HG03457 (cell line): ENCODE measurements at regions not wholly inside any gene's neighbourhood (a gene's known extent, or its start where the extent isn't known, plus 50 kb on each side); places are given as distances from the start of the nearest gene placed in this dataset.

Source experiments
- ATAC-seq: cut with Tn5 transposase; IDR thresholded peaks from one replicate; pipeline ENCODE4 v1.9.1; 2021; ENCODE audit warnings: moderate number of reproducible peaks; ENCODE audit not compliant: unreplicated experiment

GRCh38 chr12:102781117-102781516 lies 135.9 kb downstream of the PAH start:
- ATAC-seq: no peak

GRCh38 chr12:102776041-102776440 lies 141.0 kb downstream of the PAH start:
- no peak for ATAC-seq

GRCh38 chr12:102769323-102769916 lies 147.6 kb downstream of the PAH start:
- no peak for ATAC-seq

- ATAC-seq: no peak
Observed at GRCh38 chr12:102766961-102767360, 150.1 kb downstream of the PAH start.

- ATAC-seq: no peak
Observed at GRCh38 chr12:102765736-102766135, 151.3 kb downstream of the PAH start.

- no peak for ATAC-seq
Observed at GRCh38 chr12:102763471-102763870, 153.6 kb downstream of the PAH start.

- no peak for ATAC-seq
Observed at GRCh38 chr12:102763061-102763460, 154.0 kb downstream of the PAH start.

- no peak for ATAC-seq
Observed at GRCh38 chr12:102760322-102760721, 156.7 kb downstream of the PAH start.

DNA sequence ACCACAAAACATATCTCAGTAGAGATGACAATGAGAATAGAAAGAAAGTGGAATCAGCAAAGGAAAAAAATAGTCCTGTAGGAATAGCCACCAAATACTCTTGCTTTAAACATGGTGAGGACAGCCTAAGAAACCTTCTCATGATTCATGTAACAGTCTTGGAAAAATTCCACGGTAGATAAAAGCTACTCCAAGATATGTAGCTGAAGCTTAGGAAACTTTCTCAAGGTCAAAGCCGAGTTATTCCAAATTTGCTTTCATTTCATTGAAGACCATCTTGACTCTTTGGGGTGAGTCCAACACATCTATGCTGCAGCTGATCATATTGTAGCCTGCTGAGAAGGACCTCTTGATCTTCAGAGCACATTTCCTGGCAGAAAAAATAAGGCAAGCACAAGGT lies 157.6 kb downstream of the PAH start:
- no peak for ATAC-seq

DNA sequence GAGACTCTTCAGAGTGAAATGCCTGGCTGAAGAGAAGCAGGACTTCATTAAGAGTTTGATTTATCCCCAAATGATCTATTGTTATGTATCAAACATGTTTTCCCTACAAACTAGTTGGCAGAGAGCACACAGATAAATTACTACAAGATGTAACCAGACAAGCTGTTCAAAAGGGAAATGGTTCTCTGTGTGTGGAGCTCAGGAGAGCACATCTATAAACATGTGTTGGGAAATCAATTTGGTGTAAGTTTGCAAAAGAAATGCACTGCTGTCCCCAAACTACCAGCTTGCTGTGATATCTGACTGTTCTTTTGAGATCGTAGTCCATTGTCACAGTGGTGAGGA lies 159.2 kb downstream of the PAH start:
- no peak for ATAC-seq

DNA sequence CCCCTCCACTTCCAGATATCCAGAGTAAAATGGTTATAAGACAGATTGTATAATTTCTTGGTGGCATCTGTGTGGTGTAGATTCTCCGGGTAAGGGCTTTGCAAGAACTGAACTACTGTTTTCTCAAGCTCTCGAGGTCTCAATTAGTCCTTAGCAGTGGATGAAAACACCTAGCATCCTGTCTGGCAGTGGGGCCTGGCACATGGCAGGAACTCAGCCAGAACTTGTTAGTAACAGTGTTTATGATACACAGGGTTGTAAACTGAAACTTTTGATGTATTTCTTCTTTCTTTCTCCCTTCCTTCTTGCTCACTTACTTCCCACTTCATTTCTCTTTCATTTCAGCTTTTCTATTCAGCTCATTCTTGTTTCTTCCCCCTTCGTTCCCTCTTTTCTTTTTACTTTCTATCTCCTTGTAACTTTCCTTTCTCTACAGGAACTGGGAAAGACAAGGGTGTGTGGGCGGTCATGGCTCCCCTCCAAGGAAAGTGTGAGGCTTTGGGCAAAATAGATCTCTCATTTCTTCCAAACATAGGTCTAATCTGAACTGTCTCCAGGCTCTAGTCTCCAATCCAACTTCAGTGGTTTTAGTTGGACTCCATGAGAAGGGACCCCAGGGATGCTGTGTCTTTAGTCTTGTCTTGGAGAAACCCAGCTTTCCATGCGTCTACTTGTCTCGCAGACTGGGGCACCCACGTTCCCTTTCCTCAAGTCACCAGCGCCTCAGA lies 159.7 kb downstream of the PAH start:
- ATAC-seq: no peak

- no peak for ATAC-seq
Observed at GRCh38 chr12:102756530-102756929, 160.5 kb downstream of the PAH start.

- ATAC-seq: no peak
Observed at GRCh38 chr12:102755266-102755665, 161.8 kb downstream of the PAH start.

DNA sequence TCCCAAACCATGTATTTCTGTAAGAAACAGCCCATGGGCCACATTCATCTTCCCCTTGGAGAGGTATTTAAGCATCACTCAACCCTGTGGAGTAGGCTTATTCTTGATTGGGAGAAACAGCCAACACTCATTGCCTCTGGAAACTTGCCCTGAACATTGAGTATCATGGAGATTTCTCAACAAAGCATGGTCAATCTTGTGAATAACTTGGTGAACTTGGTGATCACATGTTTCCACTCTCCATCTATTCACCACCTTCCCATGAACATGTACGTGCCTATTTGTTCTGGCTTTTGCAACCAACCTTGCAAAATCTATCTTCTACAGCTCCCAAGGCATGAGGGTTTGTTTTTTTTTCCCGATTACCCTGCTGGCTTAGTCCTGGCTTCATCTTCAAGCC lies 163.2 kb downstream of the PAH start:
- ATAC-seq: no peak

DNA sequence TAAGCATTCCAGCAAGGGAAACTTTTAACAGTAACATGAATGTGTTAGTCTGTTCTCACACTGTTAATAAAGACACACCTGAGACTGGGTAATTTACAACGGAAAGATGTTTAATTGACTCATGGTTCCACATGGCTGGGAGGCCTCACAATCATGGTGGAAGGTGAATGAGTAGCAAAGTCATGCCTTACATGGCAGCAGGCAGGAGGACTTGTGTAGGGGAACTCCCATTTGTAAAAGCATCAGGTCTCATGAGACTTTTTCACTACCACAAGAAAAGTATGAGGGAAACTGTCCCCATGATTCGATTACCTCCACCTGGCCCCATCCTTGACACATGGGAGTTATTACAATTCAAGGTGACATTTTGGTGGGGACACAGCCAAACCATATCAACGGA lies 168.3 kb downstream of the PAH start:
- ATAC-seq: no peak

GRCh38 chr12:102746963-102747362 lies 170.1 kb downstream of the PAH start:
- no peak for ATAC-seq

- ATAC-seq: no peak
Observed at GRCh38 chr12:102745971-102746600, 171.0 kb downstream of the PAH start.

DNA sequence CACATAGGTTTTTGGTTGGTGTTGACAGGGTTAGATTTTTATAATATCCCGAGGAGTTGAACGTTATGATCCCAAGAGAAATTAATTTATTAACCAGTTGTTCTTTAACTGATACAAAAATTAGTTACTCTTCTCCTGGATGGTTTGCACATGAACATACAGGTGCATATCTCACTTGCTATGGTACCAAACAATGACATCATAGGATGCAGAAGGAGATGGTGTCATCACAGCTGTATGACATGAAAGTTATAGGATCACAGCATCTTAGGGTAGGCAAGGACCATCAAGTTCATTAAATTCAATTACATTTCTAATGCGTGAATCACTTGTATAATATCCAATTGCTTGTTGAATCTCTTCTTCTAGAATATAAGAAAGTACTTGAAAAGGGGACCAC lies 175.8 kb downstream of the PAH start:
- no peak for ATAC-seq

DNA sequence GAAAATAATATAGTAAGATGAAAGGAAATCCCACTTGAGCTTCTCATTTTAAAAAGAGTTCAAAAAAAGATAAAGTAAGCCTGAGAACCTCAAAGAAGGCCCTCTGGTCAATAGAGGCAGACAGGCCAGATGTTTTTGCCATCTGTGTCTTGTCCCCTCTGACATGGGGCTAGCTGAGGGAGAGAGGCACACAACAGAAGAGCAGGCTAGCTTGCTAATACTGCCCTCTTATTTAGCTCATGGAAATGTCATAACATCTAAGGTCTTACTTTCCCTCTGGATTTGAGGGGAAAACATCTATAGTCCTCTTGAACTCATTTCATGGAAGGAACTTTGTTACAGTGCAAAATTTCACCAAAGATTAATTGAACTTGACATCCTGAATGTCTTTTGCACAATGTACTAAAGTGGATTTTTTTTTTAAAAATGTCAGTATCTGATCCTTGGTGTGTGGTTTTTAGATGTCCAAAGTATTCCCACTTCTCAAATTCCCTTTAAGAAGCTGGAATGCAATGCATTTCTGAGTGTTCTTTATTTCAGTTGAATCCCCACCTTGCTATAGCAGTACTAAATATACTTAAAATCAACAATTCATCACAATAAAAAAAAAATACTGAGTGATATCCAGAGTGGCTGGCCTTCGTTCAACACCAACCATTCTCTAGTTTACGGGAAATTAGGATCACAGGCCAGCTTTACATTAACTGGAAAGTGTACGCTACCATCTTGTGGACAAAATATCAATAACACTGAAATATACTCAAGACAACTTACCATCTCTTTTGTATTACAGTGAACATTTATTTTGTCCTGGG lies 176.7 kb downstream of the PAH start:
- no peak for ATAC-seq

DNA sequence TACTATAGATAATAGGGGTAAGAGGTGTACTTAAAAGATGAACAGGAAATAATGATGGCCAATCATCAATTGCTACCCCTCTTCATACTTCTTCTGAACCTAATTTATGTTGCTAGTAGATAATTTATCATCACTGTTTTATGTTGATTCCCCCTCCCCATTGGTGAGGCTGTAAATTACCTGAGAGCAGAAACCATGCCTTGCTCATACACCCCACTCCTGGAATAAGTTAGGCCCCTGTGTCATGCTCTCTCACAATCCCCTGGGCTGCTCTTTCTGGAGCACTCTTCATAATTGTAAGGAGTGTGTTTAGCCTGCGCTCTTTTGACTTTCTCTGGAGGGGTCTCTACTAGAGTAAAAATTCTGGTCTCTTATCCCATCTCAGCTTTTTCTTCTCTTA lies 180.7 kb downstream of the PAH start:
- no peak for ATAC-seq

DNA sequence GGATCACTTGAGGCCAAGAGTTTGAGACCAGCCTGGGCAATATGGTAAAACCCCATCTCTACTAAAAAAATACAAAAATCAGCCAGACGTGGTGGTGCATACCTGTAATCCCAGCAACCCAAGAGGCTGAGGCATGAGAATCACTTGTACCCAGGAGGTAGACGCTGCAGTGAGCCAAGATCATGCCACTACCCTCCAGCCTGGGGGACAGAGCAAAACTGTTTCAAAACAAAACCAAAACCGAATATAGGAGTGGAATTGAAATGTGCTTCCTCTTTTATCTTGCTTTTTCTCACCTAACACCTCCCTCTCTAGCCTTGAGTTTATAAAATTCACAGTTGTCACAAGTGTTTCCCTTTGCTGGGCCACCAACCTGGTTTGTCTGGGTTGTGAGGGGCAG lies 181.9 kb downstream of the PAH start:
- ATAC-seq: peak; percentile 68

- ATAC-seq: no peak
Observed at GRCh38 chr12:102730996-102731395, 186.0 kb downstream of the PAH start.
